Fibroblast of villous mesenchyme (primary cell): ENCODE measurements at regions not wholly inside any gene's neighbourhood (a gene's known extent, or its start where the extent isn't known, plus 50 kb on each side); places are given as distances from the start of the nearest gene placed in this dataset.

Source experiments
- DNase-seq: peaks from one replicate; pipeline ENCODE4 v3.0.0-alpha.2; 2010; ENCODE audit warnings: low read depth
- H3K4me3 ChIP-seq: 2 replicates; pipeline ENCODE4 v1.5.1; 2011; ENCODE audit warnings: low read depth, mild to moderate bottlenecking, low read length
- TF ChIP-seq, protein P1 (sequence below): IDR thresholded peaks from 2 replicates; pipeline ENCODE4 v1.5.1; 2012; ENCODE audit warnings: low read depth, mild to moderate bottlenecking, low read length; ENCODE audit not compliant: insufficient read depth

DNA sequence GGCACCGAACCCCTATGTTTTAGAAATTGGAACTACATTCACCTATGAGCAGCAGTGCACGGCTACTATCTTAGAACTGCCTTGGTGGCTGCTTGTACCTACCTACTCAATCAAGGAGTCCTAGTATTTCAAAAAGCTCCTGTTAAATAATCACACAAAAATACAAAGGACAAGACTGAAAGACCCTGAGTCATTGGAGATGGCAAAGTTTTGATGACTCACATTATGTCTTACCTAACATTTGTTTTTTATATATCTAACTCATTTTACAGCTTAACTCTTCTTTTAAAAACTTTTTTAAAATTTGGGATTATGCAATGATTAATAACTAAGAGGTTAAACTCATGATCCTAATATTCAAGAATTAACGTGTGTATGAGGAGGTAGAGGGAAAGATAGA is 1206.0 kb upstream of the TMPRSS15 start:
- TF ChIP-seq, protein P1, sequence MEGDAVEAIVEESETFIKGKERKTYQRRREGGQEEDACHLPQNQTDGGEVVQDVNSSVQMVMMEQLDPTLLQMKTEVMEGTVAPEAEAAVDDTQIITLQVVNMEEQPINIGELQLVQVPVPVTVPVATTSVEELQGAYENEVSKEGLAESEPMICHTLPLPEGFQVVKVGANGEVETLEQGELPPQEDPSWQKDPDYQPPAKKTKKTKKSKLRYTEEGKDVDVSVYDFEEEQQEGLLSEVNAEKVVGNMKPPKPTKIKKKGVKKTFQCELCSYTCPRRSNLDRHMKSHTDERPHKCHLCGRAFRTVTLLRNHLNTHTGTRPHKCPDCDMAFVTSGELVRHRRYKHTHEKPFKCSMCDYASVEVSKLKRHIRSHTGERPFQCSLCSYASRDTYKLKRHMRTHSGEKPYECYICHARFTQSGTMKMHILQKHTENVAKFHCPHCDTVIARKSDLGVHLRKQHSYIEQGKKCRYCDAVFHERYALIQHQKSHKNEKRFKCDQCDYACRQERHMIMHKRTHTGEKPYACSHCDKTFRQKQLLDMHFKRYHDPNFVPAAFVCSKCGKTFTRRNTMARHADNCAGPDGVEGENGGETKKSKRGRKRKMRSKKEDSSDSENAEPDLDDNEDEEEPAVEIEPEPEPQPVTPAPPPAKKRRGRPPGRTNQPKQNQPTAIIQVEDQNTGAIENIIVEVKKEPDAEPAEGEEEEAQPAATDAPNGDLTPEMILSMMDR: no peak
- H3K4me3 ChIP-seq: no peak overlapping the region
- no peak for DNase-seq

DNA sequence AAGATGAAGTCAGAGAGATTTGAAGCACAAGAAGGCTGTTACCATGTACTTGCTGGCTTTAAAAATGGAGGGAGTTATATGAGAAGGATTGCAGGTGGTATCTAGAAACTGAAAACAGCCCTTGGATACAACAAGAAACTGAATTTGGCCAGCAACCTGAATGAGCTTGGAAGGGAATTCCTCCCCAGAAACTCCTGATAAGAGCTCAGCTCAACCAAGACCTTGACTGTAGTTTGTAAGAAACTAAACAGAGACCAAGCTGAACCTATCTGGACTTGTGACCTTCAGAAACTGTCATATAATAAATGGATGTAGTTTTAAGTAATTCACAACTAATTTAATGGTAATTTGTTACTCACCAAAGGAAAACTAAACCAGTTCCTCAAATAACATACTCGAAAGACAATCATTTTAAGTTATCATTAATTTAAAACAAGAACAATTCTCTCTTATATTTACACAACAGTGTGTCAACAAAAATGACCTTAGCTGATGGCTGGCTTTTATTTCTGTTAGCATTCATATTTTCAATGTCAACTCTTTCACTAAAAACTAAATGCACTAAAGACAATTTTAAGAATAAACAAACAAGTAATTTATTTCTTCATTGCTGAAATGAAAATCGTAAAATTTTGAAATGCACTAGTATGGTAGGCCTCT is 1218.4 kb upstream of the TMPRSS15 start:
- no peak overlapping the region for H3K4me3 ChIP-seq
- TF ChIP-seq, protein P1: no peak
- no peak for DNase-seq

DNA sequence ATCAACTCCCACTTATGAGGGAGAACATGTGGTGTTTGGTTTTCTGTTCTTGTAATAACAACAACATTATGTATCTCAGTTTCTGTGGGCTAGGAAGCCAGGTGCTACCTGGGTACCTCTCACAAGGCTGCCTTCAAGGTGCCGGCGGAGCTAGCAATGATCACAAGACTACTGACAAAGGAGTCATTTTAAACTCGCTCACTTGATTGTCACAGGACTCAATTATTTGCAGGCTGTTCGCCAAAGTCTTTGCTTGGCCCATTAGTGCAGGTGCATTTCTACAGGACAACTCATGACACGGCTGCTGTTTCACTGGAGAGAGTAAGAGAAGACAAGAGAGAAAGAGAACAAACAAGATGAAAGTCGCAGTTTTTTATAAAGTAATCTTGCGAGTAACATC is 1237.4 kb upstream of the TMPRSS15 start:
- DNase-seq: no peak
- TF ChIP-seq, protein P1: no peak
- no peak overlapping the region for H3K4me3 ChIP-seq

DNA sequence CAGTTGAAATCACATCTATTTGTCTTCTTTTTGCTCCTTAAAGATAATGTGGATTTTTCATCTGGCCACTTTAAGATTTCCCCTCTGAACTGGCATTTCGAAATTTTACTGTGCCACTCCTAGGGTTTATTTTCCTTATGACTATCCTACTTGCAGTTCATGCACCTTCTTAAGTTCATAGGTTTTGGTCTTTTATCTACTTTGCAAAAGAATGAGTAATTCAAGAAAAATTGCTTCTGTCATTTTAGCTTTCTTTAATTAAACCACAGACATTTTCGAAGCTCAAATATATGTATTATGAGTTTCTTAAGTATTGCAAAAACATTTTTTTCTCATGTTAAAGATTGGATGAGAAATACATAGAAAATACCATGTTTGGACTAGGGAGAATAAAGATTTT is 1244.8 kb upstream of the TMPRSS15 start:
- H3K4me3 ChIP-seq: no peak overlapping the region
- DNase-seq: no peak
- TF ChIP-seq, protein P1: no peak

DNA sequence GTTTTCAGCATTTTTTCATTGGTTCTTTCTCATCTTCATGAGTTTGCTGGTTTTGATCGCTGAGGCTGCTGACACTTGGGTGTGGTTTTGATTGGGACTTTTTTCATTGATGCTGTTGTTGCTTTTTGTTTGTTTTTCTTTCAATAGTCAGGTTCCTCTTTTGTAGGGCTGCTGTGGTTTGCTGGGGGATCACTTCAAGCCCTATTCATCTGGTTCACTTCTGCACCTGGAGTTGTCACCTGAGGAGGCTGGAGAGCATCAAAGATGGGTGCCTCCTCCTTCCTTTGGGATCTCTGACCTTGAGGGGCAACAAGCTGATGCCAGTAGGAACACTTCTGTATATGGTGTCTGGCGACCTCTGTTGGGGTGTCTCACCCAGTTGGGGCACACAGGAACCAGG is 1279.9 kb upstream of the TMPRSS15 start:
- H3K4me3 ChIP-seq: no peak overlapping the region
- DNase-seq: no peak
- TF ChIP-seq, protein P1: no peak

DNA sequence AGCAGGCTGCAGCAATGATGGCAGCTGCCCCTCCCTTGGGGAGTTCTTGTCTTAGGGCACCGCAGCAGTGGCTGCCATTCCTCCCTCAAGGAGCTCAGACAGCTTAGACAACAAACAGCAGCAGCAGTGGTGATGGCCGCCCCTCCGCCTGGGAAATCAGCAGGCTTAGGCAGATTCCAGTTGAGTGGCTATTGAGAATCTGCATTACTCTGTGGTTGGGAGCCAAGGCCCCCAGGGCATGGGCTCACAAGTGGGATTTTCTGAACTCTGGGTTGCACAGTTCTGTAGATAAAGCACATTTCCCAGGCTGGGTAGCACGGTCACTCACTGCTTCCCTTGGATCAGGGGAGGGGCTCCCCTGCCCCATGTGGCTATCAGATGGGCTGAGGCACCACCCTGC is 1280.7 kb upstream of the TMPRSS15 start:
- no peak for DNase-seq
- no peak overlapping the region for H3K4me3 ChIP-seq
- TF ChIP-seq, protein P1: no peak

DNA sequence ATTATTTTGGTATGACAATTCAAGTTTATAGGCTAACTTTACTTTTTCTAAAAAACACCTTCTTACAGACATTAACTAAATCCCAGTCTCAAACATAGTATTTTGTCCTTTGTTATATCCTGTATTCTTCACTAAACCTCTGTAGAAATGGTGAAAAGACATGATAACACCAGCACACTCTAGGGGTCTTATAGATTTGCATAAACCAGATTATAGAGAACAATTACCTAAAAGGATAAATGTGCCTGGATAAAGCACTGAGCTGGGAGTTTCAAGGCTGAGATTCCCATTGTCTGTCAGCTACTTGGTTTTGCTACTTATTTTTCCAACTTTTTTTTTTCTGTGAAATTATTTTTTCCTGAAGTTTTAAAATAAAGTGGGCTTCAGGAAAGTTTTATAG is 1288.6 kb upstream of the TMPRSS15 start:
- TF ChIP-seq, protein P1: no peak
- no peak for DNase-seq
- H3K4me3 ChIP-seq: no peak overlapping the region
